ENCODE measurements at regions not wholly inside any gene's neighbourhood (a gene's known extent, or its start where the extent isn't known, plus 50 kb on each side); places are given as distances from the start of the nearest gene placed in this dataset.

GRCh38 chr12:94049718-94050117, 98.7 kb upstream of the PLXNC1 start:
- no peak for TF ChIP-seq POLR2A (IDR thresholded peaks at IDR 0.05)
- TF ChIP-seq, protein P1, sequence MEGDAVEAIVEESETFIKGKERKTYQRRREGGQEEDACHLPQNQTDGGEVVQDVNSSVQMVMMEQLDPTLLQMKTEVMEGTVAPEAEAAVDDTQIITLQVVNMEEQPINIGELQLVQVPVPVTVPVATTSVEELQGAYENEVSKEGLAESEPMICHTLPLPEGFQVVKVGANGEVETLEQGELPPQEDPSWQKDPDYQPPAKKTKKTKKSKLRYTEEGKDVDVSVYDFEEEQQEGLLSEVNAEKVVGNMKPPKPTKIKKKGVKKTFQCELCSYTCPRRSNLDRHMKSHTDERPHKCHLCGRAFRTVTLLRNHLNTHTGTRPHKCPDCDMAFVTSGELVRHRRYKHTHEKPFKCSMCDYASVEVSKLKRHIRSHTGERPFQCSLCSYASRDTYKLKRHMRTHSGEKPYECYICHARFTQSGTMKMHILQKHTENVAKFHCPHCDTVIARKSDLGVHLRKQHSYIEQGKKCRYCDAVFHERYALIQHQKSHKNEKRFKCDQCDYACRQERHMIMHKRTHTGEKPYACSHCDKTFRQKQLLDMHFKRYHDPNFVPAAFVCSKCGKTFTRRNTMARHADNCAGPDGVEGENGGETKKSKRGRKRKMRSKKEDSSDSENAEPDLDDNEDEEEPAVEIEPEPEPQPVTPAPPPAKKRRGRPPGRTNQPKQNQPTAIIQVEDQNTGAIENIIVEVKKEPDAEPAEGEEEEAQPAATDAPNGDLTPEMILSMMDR (IDR thresholded peaks at IDR 0.05), result no peak
- TF ChIP-seq EP300 (IDR thresholded peaks at IDR 0.05), result no peak
